Tibial nerve (tissue), 4 donors: ENCODE measurements at regions not wholly inside any gene's neighbourhood (a gene's known extent, or its start where the extent isn't known, plus 50 kb on each side); places are given as distances from the start of the nearest gene placed in this dataset.

Experiments used
- DNase-seq, 2 donors: peaks; one replicate each; pipeline ENCODE4 v3.0.0-alpha.2; 2019; ENCODE audit warnings: low spot score in 2 of 2
- H3K27ac ChIP-seq, 4 donors: fragments of 200-600 bp; sonication (generic) in 3 of 4; one replicate each; pipeline ENCODE4 v1.5.1; 2017 to 2019; ENCODE audit warnings: mild to moderate bottlenecking in 1 of 4
- H3K27me3 ChIP-seq, 2 donors: fragments of 200-600 bp; sonication (generic) in 1 of 2; one replicate each; pipeline versions ENCODE4 v1.5.1 to v1.6.0; 2017 to 2019
- H3K36me3 ChIP-seq, 3 donors: fragments of 200-600 bp; sonication (generic); one replicate each; pipeline ENCODE4 v1.5.1; 2018 to 2019
- H3K4me1 ChIP-seq, 4 donors: fragments of 200-600 bp; sonication (generic) in 3 of 4; one replicate each; pipeline ENCODE4 v1.5.1; 2017 to 2019
- H3K4me3 ChIP-seq, 4 donors: fragments of 200-600 bp; sonication (generic) in 3 of 4; one replicate each; pipeline ENCODE4 v1.5.1; 2017 to 2019; ENCODE audit warnings: mild to moderate bottlenecking in 1 of 4, moderate library complexity in 1 of 4
- H3K9me3 ChIP-seq, 4 donors: fragments of 200-600 bp; sonication (generic) in 3 of 4; one replicate each; pipeline ENCODE4 v1.5.1; 2017 to 2019
- EP300 ChIP-seq, 2 donors: sonication (generic); formaldehyde crosslinking; IDR thresholded peaks; one replicate each; pipeline ENCODE4 v1.6.1; 2017; ENCODE audit warnings: antibody characterized with exemption in 2 of 2, mild to moderate bottlenecking in 1 of 2
- POLR2A ChIP-seq, 2 donors: fragments of 450-650 bp; IDR thresholded peaks; one replicate each; pipeline ENCODE4 v1.6.1; 2017; ENCODE audit warnings: antibody characterized with exemption in 2 of 2, mild to moderate bottlenecking in 2 of 2, moderate library complexity in 2 of 2
- WGBS, 2 donors: methylation state at CpG; one replicate each; pipeline ENCODE4 v1.1.5; 2018; 5-methylcytosine and 5-hydroxymethylcytosine counted together
- TF ChIP-seq, protein P1 (sequence below), 5 experiments: fragments of 200-600 bp in 3 of 5; fragments of 450-650 bp in 2 of 5; sonication (generic) in 3 of 5; IDR thresholded peaks; one replicate each; pipeline ENCODE4 v1.5.1; 2016 to 2019; ENCODE audit warnings: antibody characterized with exemption in 5 of 5, mild to moderate bottlenecking in 3 of 5, moderate library complexity in 2 of 5

DNA sequence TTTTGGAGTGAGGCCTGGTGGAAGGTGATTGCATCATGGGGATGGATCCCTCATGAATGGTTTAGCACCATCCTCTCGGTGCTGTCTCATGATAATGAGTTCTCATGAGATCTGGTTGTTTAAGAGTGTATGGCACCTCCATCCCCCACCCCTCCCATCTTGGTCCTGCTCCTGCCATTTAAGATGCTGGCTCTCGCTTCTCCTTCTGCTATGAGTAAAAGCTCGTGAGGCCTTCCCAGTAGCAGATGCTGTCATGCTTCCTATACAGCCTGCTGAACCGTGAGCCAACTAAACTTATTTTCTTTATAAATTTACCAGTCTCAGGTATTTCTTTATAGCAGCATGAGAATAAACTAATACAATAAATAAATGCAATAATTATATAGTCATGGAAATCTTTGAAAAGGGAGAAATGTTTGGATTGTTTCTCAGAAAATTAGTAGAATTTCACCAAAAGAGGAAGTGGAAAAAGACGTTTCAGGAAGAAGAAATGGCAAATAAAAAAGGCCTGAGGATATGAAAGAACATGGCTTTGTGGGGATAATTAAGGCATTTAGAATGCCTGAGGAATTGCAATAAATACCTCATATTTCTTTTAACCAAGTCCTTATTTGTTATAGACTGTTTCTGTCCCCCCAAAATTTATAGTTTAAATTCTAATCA lies 451.2 kb upstream of the ADGRL4 start:
- Histone ChIP-seq H3K4me1 (no peaks in the 10 kb centered on the region), H3K27ac (no peak overlapping the region), H3K9me3 (no peaks in the 10 kb centered on the region), H3K27me3 (no peaks in the 10 kb centered on the region), H3K4me3 (no peak overlapping the region), H3K36me3 (no peaks in the 10 kb centered on the region)
- DNase-seq = no peak
- WGBS, 2 donors = 80 to 81% methylated on average over 5 of the region's 5 CpGs
- TF ChIP-seq, protein P1, sequence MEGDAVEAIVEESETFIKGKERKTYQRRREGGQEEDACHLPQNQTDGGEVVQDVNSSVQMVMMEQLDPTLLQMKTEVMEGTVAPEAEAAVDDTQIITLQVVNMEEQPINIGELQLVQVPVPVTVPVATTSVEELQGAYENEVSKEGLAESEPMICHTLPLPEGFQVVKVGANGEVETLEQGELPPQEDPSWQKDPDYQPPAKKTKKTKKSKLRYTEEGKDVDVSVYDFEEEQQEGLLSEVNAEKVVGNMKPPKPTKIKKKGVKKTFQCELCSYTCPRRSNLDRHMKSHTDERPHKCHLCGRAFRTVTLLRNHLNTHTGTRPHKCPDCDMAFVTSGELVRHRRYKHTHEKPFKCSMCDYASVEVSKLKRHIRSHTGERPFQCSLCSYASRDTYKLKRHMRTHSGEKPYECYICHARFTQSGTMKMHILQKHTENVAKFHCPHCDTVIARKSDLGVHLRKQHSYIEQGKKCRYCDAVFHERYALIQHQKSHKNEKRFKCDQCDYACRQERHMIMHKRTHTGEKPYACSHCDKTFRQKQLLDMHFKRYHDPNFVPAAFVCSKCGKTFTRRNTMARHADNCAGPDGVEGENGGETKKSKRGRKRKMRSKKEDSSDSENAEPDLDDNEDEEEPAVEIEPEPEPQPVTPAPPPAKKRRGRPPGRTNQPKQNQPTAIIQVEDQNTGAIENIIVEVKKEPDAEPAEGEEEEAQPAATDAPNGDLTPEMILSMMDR (IDR thresholded peaks at IDR 0.05) = no peak
- TF ChIP-seq EP300 (IDR thresholded peaks at IDR 0.05) = no peak
- no peak for TF ChIP-seq POLR2A (IDR thresholded peaks at IDR 0.05)

DNA sequence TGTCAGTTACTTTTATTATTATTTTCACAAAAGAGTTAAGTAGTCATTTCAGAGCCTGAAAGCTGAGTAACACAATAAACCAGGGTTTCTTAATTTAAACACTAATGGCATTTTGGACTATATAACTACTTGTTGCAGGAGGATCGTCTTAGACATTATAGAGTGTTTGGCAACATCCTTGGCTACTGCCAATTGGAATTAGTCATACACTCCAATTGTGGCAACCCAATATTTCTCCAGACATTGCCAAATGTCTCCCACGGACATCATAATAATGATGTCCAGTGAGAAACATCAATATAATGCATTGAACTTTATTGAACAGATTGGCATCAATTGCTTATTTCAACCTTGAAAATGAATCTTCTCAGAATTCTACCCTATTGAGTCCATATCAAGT lies 441.9 kb upstream of the ADGRL4 start:
- H3K9me3 ChIP-seq = no peaks in the 10 kb centered on the region
- H3K4me1 ChIP-seq = no peaks in the 10 kb centered on the region
- WGBS, 2 donors = 84 to 85% methylated on average over 2 of the region's 2 CpGs
- no peak overlapping the region for H3K4me3 ChIP-seq
- H3K36me3 ChIP-seq = no peaks in the 10 kb centered on the region
- DNase-seq = no peak
- H3K27ac ChIP-seq = no peak overlapping the region
- no peak for TF ChIP-seq EP300 (IDR thresholded peaks at IDR 0.05)
- TF ChIP-seq, protein P1 (IDR thresholded peaks at IDR 0.05) = no peak
- TF ChIP-seq POLR2A (IDR thresholded peaks at IDR 0.05) = no peak
- H3K27me3 ChIP-seq = no peaks in the 10 kb centered on the region

DNA sequence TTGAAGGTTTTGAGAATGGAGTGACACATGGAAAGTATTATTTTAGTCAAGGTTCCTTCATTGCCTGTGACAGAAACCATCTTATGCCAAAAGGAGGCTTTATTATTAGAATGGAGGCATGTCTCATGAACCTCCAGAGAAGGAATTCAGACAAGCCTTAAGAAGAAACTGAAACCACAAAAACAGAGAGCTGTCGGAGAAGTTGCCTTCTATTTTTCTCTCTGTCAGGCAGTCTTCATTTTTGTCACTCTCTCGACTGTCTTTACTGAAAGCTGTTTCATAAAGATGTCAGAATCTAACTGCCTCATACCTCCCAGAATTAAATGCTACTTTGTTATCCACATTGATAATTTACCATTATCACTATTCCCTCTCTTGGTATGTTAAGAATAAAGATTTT lies 434.7 kb upstream of the ADGRL4 start:
- no peak overlapping the region for H3K27ac ChIP-seq
- no peaks in the 10 kb centered on the region for H3K9me3 ChIP-seq
- no peaks in the 10 kb centered on the region for H3K27me3 ChIP-seq
- DNase-seq = no peak
- WGBS, 2 donors = 64 to 65% methylated on average over 2 of the region's 2 CpGs
- no peaks in the 10 kb centered on the region for H3K4me1 ChIP-seq
- H3K4me3 ChIP-seq = no peak overlapping the region
- TF ChIP-seq POLR2A (IDR thresholded peaks at IDR 0.05) = no peak
- H3K36me3 ChIP-seq = no peaks in the 10 kb centered on the region

DNA sequence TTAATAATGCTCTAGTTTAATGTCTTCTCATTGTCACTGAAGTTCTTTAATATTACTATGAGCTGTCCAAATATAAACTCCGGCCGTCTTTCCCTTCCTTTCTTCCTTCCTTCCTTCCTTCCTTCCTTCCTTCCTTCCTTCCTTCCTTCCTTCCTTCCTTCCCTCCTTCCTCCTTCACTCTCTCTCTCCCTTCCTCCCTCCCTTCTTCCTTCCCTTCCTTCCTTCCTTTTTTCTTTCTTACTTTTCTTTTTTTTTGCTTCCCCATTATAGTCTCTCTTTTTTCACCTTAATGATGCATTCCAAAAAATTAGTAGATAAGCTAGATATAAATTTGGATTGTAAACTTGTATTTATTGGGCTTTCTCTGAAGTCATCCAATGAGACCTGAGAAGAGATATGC lies 431.0 kb upstream of the ADGRL4 start:
- WGBS, 2 donors = 78 to 88% methylated on average over 2 of the region's 2 CpGs
- no peaks in the 10 kb centered on the region for H3K36me3 ChIP-seq
- TF ChIP-seq EP300 (IDR thresholded peaks at IDR 0.05) (no peak), POLR2A (IDR thresholded peaks at IDR 0.05) (no peak)
- TF ChIP-seq, protein P1 (IDR thresholded peaks at IDR 0.05) = no peak
- H3K9me3 ChIP-seq = no peaks in the 10 kb centered on the region
- no peak overlapping the region for H3K27ac ChIP-seq
- no peaks in the 10 kb centered on the region for H3K4me1 ChIP-seq
- no peak overlapping the region for H3K4me3 ChIP-seq
- H3K27me3 ChIP-seq = no peaks in the 10 kb centered on the region
- DNase-seq = no peak

DNA sequence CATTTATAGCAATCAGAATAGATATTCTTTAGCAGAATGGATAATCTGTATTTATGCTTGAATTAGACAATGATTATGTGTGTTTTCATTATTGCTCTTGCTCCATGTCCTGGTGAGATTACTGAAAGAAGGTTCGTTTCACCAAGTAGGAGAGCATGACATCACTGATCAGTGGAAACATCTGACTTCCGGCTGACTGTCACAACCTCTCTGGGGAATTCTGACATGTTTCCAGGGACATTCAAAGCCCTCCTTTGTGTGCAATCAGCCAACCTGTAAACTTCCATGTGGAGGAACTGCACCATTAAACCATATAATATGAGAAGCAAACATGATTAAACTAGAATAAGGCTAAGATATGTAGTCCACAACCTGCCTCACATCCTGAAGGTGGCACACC lies 424.8 kb upstream of the ADGRL4 start:
- no peak for DNase-seq
- Histone ChIP-seq H3K36me3 (no peaks in the 10 kb centered on the region), H3K9me3 (no peaks in the 10 kb centered on the region), H3K27ac (no peak overlapping the region), H3K4me1 (no peaks in the 10 kb centered on the region), H3K4me3 (no peak overlapping the region), H3K27me3 (no peaks in the 10 kb centered on the region)
- WGBS, 2 donors = 30 to 34% methylated on average over 2 of the region's 2 CpGs
- TF ChIP-seq, protein P1 (IDR thresholded peaks at IDR 0.05) = no peak
- TF ChIP-seq POLR2A (IDR thresholded peaks at IDR 0.05) (no peak), EP300 (IDR thresholded peaks at IDR 0.05) (no peak)

DNA sequence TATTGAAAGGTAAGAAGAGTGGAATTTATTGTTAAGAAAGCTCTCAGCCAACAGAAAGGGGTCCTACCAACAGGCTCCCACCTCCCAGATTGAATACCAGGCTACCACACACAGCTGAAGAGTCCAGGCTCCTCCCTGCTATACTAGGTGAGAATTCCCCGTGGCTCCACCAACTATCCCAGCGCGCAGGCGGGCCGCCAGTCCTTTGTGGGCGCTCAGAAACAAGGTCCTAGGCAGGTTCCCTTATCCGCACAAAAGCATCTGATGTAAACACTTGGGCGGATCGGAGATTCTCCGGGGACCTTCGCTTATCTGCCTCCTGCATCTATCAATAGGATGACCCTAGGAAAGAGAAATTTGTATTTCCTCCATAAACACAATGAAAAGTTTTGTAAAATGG lies 423.9 kb upstream of the ADGRL4 start:
- H3K36me3 ChIP-seq = no peaks in the 10 kb centered on the region
- H3K9me3 ChIP-seq = no peaks in the 10 kb centered on the region
- H3K4me3 ChIP-seq = no peak overlapping the region
- WGBS, 2 donors = 85 to 86% methylated on average over 11 of the region's 11 CpGs
- H3K27me3 ChIP-seq = no peaks in the 10 kb centered on the region
- H3K4me1 ChIP-seq = no peaks in the 10 kb centered on the region
- no peak for DNase-seq
- TF ChIP-seq EP300 (IDR thresholded peaks at IDR 0.05) (no peak), POLR2A (IDR thresholded peaks at IDR 0.05) (no peak)
- TF ChIP-seq, protein P1 (IDR thresholded peaks at IDR 0.05) = no peak
- no peak overlapping the region for H3K27ac ChIP-seq
